Peyer's patch (tissue), 4 donors: ENCODE measurements at regions not wholly inside any gene's neighbourhood (a gene's known extent, or its start where the extent isn't known, plus 50 kb on each side); places are given as distances from the start of the nearest gene placed in this dataset.

Source experiments
- DNase-seq, 3 donors: peaks; one replicate each; pipeline ENCODE4 v3.0.0-alpha.2; 2017 to 2019
- H3K27ac ChIP-seq, 4 donors: fragments of 200-600 bp; sonication (generic); one replicate each; pipeline ENCODE4 v1.5.1; 2016 to 2019
- H3K27me3 ChIP-seq, 2 donors: fragments of 200-600 bp; sonication (generic); one replicate each; pipeline ENCODE4 v1.5.1; 2019
- H3K36me3 ChIP-seq, 3 donors: fragments of 200-600 bp; sonication (generic); one replicate each; pipeline ENCODE4 v1.5.1; 2016 to 2019
- H3K4me1 ChIP-seq, 4 donors: fragments of 200-600 bp; sonication (generic); one replicate each; pipeline ENCODE4 v1.5.1; 2016 to 2019
- H3K4me3 ChIP-seq, 4 donors: fragments of 200-600 bp; sonication (generic); 1 replicate in 3 of 4; 2 replicates in 1 of 4; pipeline ENCODE4 v1.5.1; 2016 to 2019; ENCODE audit warnings: mild to moderate bottlenecking in 1 of 4
- H3K9me3 ChIP-seq, 4 donors: fragments of 200-600 bp; sonication (generic); one replicate each; pipeline ENCODE4 v1.5.1; 2016 to 2019; ENCODE audit warnings: mild to moderate bottlenecking in 1 of 4
- CTCF ChIP-seq, 6 experiments: fragments of 450-650 bp in 4 of 6; fragments of 200-600 bp in 2 of 6; sonication (generic) in 1 of 6; IDR thresholded peaks; one replicate each; pipeline ENCODE4 v1.5.1; 2017 to 2019; ENCODE audit warnings: antibody characterized with exemption in 6 of 6, mild to moderate bottlenecking in 3 of 6, moderate library complexity in 1 of 6
- POLR2A ChIP-seq, 2 donors: fragments of 450-650 bp; IDR thresholded peaks; one replicate each; pipeline ENCODE4 v1.5.1; 2017; ENCODE audit warnings: antibody characterized with exemption in 2 of 2, mild to moderate bottlenecking in 2 of 2, moderate library complexity in 2 of 2

GRCh38 chr5:142542078-142542477 lies 143.8 kb downstream of the FGF1 start:
- H3K9me3 ChIP-seq: no peaks in the 10 kb centered on the region
- TF ChIP-seq CTCF (IDR thresholded peaks at IDR 0.05) (no peak), POLR2A (IDR thresholded peaks at IDR 0.05) (no peak)
- peak overlapping the region in 2 of 4 donors; percentile 50 to 59 for H3K27ac ChIP-seq
- no peak for DNase-seq
- no peak overlapping the region for H3K4me3 ChIP-seq
- H3K4me1 ChIP-seq: no peaks in the 10 kb centered on the region
- H3K36me3 ChIP-seq: no peaks in the 10 kb centered on the region
- no peaks in the 10 kb centered on the region for H3K27me3 ChIP-seq

DNA sequence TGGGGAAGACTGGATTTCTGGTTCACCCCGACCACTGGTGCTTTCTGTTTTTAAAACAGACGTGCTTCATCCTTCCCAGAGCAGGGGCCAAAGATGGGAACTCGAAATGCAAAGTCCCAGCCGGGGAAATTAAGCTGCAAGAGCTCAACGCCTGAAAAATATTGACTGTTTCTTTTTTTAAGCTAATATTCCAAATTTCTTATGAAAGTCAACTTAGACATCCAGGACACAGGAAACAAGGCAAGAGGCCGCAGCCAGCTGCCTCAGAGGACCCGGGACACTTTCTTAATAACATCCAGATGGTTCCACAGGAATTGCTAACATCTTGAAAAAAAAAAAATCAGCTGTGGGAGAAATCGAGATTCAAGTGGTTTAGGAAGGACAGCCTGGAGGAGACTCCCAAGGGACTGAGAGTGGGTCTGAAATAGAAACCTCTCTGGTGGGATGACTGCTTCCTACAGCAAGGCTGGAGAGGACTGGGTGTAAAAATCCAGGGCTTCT lies 144.9 kb downstream of the FGF1 start:
- no peaks in the 10 kb centered on the region for H3K9me3 ChIP-seq
- H3K4me1 ChIP-seq: no peaks in the 10 kb centered on the region
- TF ChIP-seq CTCF (IDR thresholded peaks at IDR 0.05) (no peak), POLR2A (IDR thresholded peaks at IDR 0.05) (no peak)
- H3K36me3 ChIP-seq: no peaks in the 10 kb centered on the region
- peak overlapping the region in 2 of 4 donors; percentile 50 for H3K27ac ChIP-seq
- no peak for DNase-seq
- no peaks in the 10 kb centered on the region for H3K27me3 ChIP-seq
- no peak overlapping the region for H3K4me3 ChIP-seq

DNA sequence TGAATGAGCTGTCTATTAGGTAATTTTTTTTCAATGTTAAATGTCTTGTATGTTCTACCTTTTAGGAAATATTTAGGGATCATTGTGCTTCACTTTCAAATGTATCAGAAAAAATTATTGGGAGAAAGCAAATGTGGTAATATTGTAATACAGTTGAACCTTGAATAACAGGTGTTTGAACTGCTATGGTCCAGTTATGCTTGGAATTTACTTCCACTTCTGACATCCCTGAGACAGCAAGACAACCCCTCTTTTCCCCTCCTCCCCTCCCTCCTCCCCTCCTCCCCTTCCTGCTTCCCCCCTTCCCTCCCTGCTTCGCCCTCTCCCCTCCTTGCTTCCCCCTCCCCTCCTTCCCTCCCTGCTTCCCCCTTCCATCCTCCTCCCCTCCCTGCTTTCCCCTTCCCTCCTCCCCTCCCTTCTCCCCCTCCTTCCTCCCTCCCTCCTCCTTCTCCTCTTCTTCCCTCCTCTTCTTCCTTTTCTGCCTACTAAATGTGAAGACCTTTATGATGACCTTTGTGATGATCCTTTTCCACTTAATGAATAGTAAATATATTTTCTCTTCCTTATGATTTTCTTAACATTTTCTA lies 146.6 kb downstream of the FGF1 start:
- H3K27ac ChIP-seq: no peak overlapping the region
- H3K4me1 ChIP-seq: no peaks in the 10 kb centered on the region
- TF ChIP-seq CTCF (IDR thresholded peaks at IDR 0.05) (no peak), POLR2A (IDR thresholded peaks at IDR 0.05) (no peak)
- H3K36me3 ChIP-seq: no peaks in the 10 kb centered on the region
- DNase-seq: no peak
- H3K27me3 ChIP-seq: no peaks in the 10 kb centered on the region
- H3K4me3 ChIP-seq: no peak overlapping the region
- no peaks in the 10 kb centered on the region for H3K9me3 ChIP-seq

DNA sequence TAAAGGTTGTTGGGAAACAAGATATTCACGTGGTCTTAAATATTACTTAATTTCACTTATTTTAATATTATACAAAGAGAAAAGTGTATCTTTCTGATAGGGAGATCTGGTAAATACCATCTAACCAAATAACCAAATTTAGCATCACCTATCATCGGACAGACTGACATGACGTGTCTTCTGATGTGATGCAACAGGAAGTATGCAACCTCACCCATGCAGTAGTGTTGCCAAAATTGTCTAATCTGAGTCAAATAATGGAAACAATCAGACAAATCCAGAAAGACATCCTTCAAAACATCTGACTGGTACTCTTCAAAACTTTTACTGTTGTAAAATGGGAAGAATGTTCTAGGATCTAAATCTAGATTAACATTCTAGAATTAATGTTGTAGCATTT lies 148.0 kb downstream of the FGF1 start:
- Histone ChIP-seq H3K27ac (no peak overlapping the region), H3K36me3 (no peaks in the 10 kb centered on the region), H3K4me3 (no peak overlapping the region), H3K4me1 (no peaks in the 10 kb centered on the region), H3K27me3 (no peaks in the 10 kb centered on the region), H3K9me3 (no peaks in the 10 kb centered on the region)
- DNase-seq: no peak
- TF ChIP-seq POLR2A (IDR thresholded peaks at IDR 0.05): no peak
- no peak for TF ChIP-seq CTCF (IDR thresholded peaks at IDR 0.05)

- Histone ChIP-seq H3K4me3 (no peak overlapping the region), H3K4me1 (no peaks in the 10 kb centered on the region), H3K36me3 (no peaks in the 10 kb centered on the region), H3K27me3 (no peaks in the 10 kb centered on the region), H3K9me3 (no peaks in the 10 kb centered on the region), H3K27ac (no peak overlapping the region)
- TF ChIP-seq CTCF (IDR thresholded peaks at IDR 0.05): no peak
- TF ChIP-seq POLR2A (IDR thresholded peaks at IDR 0.05): no peak
- DNase-seq: no peak
These were observed 153.1 kb downstream of the FGF1 start for GRCh38 chr5:142532781-142533176.
